ENCODE measurements at regions not wholly inside any gene's neighbourhood (a gene's known extent, or its start where the extent isn't known, plus 50 kb on each side); places are given as distances from the start of the nearest gene placed in this dataset.

GRCh38 chr15:70302360-70302759 is 204.6 kb upstream of the TLE3 start:
- no peaks in the 10 kb centered on the region for H3K36me3 ChIP-seq
- no peaks in the 10 kb centered on the region for H3K27me3 ChIP-seq
- no peak for TF ChIP-seq POLR2A (IDR thresholded peaks at IDR 0.05)
- no peak for TF ChIP-seq CTCF (IDR thresholded peaks at IDR 0.05)
- intact Hi-C loops (cut with DNase I): no loop called here
- peaks cover 0 to under 1% (median 0%) of the 10 kb centered on the region in 4 donors for H3K4me1 ChIP-seq
- DNase-seq: no peak
- no peak overlapping the region for H3K27ac ChIP-seq
- no peaks in the 10 kb centered on the region for H3K9me3 ChIP-seq
- no peak overlapping the region for H3K4me3 ChIP-seq
- ATAC-seq: no peak
- 77% methylated on average over 1 of the region's 1 CpG for WGBS (ENCODE audit: insufficient coverage, low coverage, low lambda C conversion rate, missing lambda C conversion rate)

GRCh38 chr15:70301396-70301795 is 203.7 kb upstream of the TLE3 start:
- 57% methylated on average over 2 of the region's 5 CpGs for WGBS (ENCODE audit: insufficient coverage, low coverage, low lambda C conversion rate, missing lambda C conversion rate)
- H3K27ac ChIP-seq: no peak overlapping the region
- no peaks in the 10 kb centered on the region for H3K27me3 ChIP-seq
- no peaks in the 10 kb centered on the region for H3K9me3 ChIP-seq
- ATAC-seq (no peak), DNase-seq (no peak)
- H3K4me3 ChIP-seq: no peak overlapping the region
- TF ChIP-seq POLR2A (IDR thresholded peaks at IDR 0.05): no peak
- intact Hi-C loops (cut with DNase I): no loop called here
- peaks cover 0 to 5% (median 0%) of the 10 kb centered on the region in 4 donors for H3K4me1 ChIP-seq
- no peaks in the 10 kb centered on the region for H3K36me3 ChIP-seq

- Histone ChIP-seq H3K4me3 (no peak overlapping the region), H3K9me3 (no peaks in the 10 kb centered on the region), H3K36me3 (no peaks in the 10 kb centered on the region), H3K4me1 (peaks cover 0 to 5% (median 0%) of the 10 kb centered on the region in 4 donors), H3K27ac (no peak overlapping the region), H3K27me3 (no peaks in the 10 kb centered on the region)
- no peak for DNase-seq
- TF ChIP-seq CTCF (IDR thresholded peaks at IDR 0.05): no peak
- no peak for TF ChIP-seq POLR2A (IDR thresholded peaks at IDR 0.05)
- 87% methylated on average over 9 of the region's 13 CpGs for WGBS (ENCODE audit: insufficient coverage, low coverage, low lambda C conversion rate, missing lambda C conversion rate)
- ATAC-seq: peak; percentile 32 to 52 (median 37)
- intact Hi-C loops (cut with DNase I): no loop called here
These were observed 202.5 kb upstream of the TLE3 start for GRCh38 chr15:70299931-70300869.

- intact Hi-C loops (cut with DNase I): no loop called here
- Histone ChIP-seq H3K36me3 (no peaks in the 10 kb centered on the region), H3K4me1 (peaks cover 0 to 5% (median 0%) of the 10 kb centered on the region in 4 donors), H3K4me3 (no peak overlapping the region), H3K27me3 (no peaks in the 10 kb centered on the region), H3K27ac (no peak overlapping the region), H3K9me3 (no peaks in the 10 kb centered on the region)
- ATAC-seq (peak in 2 of 4 donors; percentile 52 to 68), DNase-seq (no peak)
- WGBS (ENCODE audit: insufficient coverage, low coverage, low lambda C conversion rate, missing lambda C conversion rate): 78% methylated on average over 6 of the region's 6 CpGs
- no peak for TF ChIP-seq POLR2A (IDR thresholded peaks at IDR 0.05)
These were observed 199.8 kb upstream of the TLE3 start for GRCh38 chr15:70297465-70298058.

- no peaks in the 10 kb centered on the region for H3K36me3 ChIP-seq
- WGBS (ENCODE audit: insufficient coverage, low coverage, low lambda C conversion rate, missing lambda C conversion rate): no CpG with 5 or more reads among the region's 3 CpGs
- no peak for DNase-seq
- H3K9me3 ChIP-seq: no peaks in the 10 kb centered on the region
- no peak overlapping the region for H3K27ac ChIP-seq
- no peak for ATAC-seq
- no peaks in the 10 kb centered on the region for H3K27me3 ChIP-seq
- TF ChIP-seq POLR2A (IDR thresholded peaks at IDR 0.05) (no peak), CTCF (IDR thresholded peaks at IDR 0.05) (no peak)
- peaks cover 0 to 5% (median 0%) of the 10 kb centered on the region in 4 donors for H3K4me1 ChIP-seq
- H3K4me3 ChIP-seq: no peak overlapping the region
- intact Hi-C loops (cut with DNase I): no loop called here
These were observed 197.1 kb upstream of the TLE3 start for GRCh38 chr15:70294731-70295305.
